ENCODE measurements at regions not wholly inside any gene's neighbourhood (a gene's known extent, or its start where the extent isn't known, plus 50 kb on each side); places are given as distances from the start of the nearest gene placed in this dataset.

GRCh38 chr20:12256806-12257205, 339.1 kb downstream of the BTBD3 start:
- TF ChIP-seq SMARCA5 (IDR thresholded peaks at IDR 0.05) (no peak), HNRNPUL1 (IDR thresholded peaks at IDR 0.05; ENCODE audit: low read length) (no peak), ZNF121 (CRISPR knock-in tag; conservative IDR thresholded peaks at IDR 0.05) (no peak), IRF2 (CRISPR knock-in tag; IDR thresholded peaks at IDR 0.05) (no peak), SIRT6 (IDR thresholded peaks at IDR 0.05; ENCODE audit: low read depth, low read length) (no peak)
- DNase-seq (ENCODE audit: extremely low read depth in 1 of 4, low spot score in 3 of 4) = no peak
- no peaks in the 10 kb centered on the region for H3K4me1 ChIP-seq (replicated peaks in 1 of 2; ENCODE audit: control insufficient read depth in 2 of 2, insufficient read depth in 2 of 2, low read length in 2 of 2)
- no peak for ATAC-seq
- H3K27me3 ChIP-seq (ENCODE audit: control insufficient read depth in 2 of 2, insufficient read depth in 2 of 2, low read length in 2 of 2) = no peaks in the 10 kb centered on the region
- H3K27ac ChIP-seq (ENCODE audit: extremely low read depth, low read depth, low read length) = no peak overlapping the region
- ChIA-PET CTCF (ENCODE audit: low intra/inter-chr PET ratio) (no interaction called here), POLR2A (no interaction called here)
- BruUV-seq (replicated peaks) = no TSS peak
- H3K79me2 ChIP-seq (ENCODE audit: control insufficient read depth, insufficient read depth, low read length) = no peaks in the 10 kb centered on the region
- FAIRE-seq = no peak
- H3K9me1 ChIP-seq (ENCODE audit: control insufficient read depth, insufficient read depth, low read length) = no peaks in the 10 kb centered on the region
- no peaks in the 10 kb centered on the region for H3K36me3 ChIP-seq (ENCODE audit: control insufficient read depth, insufficient read depth, low read length)
- no peak overlapping the region for H2AFZ ChIP-seq (ENCODE audit: low read depth, low read length)
- H3K4me3 ChIP-seq = no peak overlapping the region
- 0% methylated on average over 1 of the region's 1 CpG for WGBS (ENCODE audit: insufficient coverage, low coverage, missing lambda C conversion rate)
- no peak overlapping the region for H3K4me2 ChIP-seq (ENCODE audit: insufficient read depth, low read length)
- intact Hi-C loops (cut with micrococcal nuclease) (no loop called here), in situ Hi-C loops (cut with MboI) (no loop called here)
- no peaks in the 10 kb centered on the region for H4K20me1 ChIP-seq (replicated peaks; ENCODE audit: control insufficient read depth, insufficient read depth, low read length)
- H3K9me3 ChIP-seq (replicated peaks; ENCODE audit: control insufficient read depth, insufficient read depth, low read depth, low read length) = no peaks in the 10 kb centered on the region
- H3K9ac ChIP-seq (ENCODE audit: insufficient read depth in 1 of 2, low read depth in 2 of 2, low read length in 2 of 2) = no peak overlapping the region

GRCh38 chr20:12262747-12263146, 345.1 kb downstream of the BTBD3 start:
- TF ChIP-seq POLR2B (IDR thresholded peaks at IDR 0.05; ENCODE audit: low read depth, partially characterized antibody) (no peak), TRIM24 (IDR thresholded peaks at IDR 0.05) (no peak), MITF (IDR thresholded peaks at IDR 0.05) (no peak), TAF15 (IDR thresholded peaks at IDR 0.05; ENCODE audit: low read depth, low read length) (no peak)
- WGBS (ENCODE audit: insufficient coverage, low coverage, missing lambda C conversion rate) = 0% methylated on average over 9 of the region's 10 CpGs
- no peak overlapping the region for H3K4me2 ChIP-seq (ENCODE audit: insufficient read depth, low read length)

More at GRCh38 chr20:12262747-12263146, 345.1 kb downstream of the BTBD3 start:
- Histone ChIP-seq H3K36me3 (ENCODE audit: control insufficient read depth, insufficient read depth, low read length) (no peaks in the 10 kb centered on the region), H3K4me3 (no peak overlapping the region), H3K4me1 (replicated peaks in 1 of 2; ENCODE audit: control insufficient read depth in 2 of 2, insufficient read depth in 2 of 2, low read length in 2 of 2) (no peaks in the 10 kb centered on the region), H4K20me1 (replicated peaks; ENCODE audit: control insufficient read depth, insufficient read depth, low read length) (no peaks in the 10 kb centered on the region), H3K9ac (ENCODE audit: insufficient read depth in 1 of 2, low read depth in 2 of 2, low read length in 2 of 2) (no peak overlapping the region), H3K79me2 (ENCODE audit: control insufficient read depth, insufficient read depth, low read length) (no peaks in the 10 kb centered on the region), H3K9me3 (replicated peaks; ENCODE audit: control insufficient read depth, insufficient read depth, low read depth, low read length) (no peaks in the 10 kb centered on the region), H2AFZ (ENCODE audit: low read depth, low read length) (no peak overlapping the region), H3K27me3 (ENCODE audit: control insufficient read depth in 2 of 2, insufficient read depth in 2 of 2, low read length in 2 of 2) (no peaks in the 10 kb centered on the region), H3K9me1 (ENCODE audit: control insufficient read depth, insufficient read depth, low read length) (no peaks in the 10 kb centered on the region), H3K27ac (ENCODE audit: extremely low read depth, low read depth, low read length) (no peak overlapping the region)
- ATAC-seq (no peak), DNase-seq (ENCODE audit: extremely low read depth in 1 of 4, low spot score in 3 of 4) (no peak), FAIRE-seq (no peak)
- in situ Hi-C loops (cut with MboI) (no loop called here), intact Hi-C loops (cut with micrococcal nuclease) (no loop called here)
- CTCF ChIA-PET (ENCODE audit: low intra/inter-chr PET ratio) = no interaction called here
- no TSS peak for BruUV-seq (replicated peaks)
- POLR2A ChIA-PET = no interaction called here
